ENCODE measurements at regions not wholly inside any gene's neighbourhood (a gene's known extent, or its start where the extent isn't known, plus 50 kb on each side); places are given as distances from the start of the nearest gene placed in this dataset.

- TF ChIP-seq, protein P1, sequence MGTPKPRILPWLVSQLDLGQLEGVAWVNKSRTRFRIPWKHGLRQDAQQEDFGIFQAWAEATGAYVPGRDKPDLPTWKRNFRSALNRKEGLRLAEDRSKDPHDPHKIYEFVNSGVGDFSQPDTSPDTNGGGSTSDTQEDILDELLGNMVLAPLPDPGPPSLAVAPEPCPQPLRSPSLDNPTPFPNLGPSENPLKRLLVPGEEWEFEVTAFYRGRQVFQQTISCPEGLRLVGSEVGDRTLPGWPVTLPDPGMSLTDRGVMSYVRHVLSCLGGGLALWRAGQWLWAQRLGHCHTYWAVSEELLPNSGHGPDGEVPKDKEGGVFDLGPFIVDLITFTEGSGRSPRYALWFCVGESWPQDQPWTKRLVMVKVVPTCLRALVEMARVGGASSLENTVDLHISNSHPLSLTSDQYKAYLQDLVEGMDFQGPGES (IDR thresholded peaks at IDR 0.05; ENCODE audit: low read depth, low read length) = no peak
- TF ChIP-seq GABPA (IDR thresholded peaks at IDR 0.05; ENCODE audit: low read depth) (no peak), TEAD4 (IDR thresholded peaks at IDR 0.05; ENCODE audit: borderline replicate concordance, insufficient read depth) (no peak), NFIC (IDR thresholded peaks at IDR 0.05; ENCODE audit: borderline replicate concordance) (no peak), USF1 (IDR thresholded peaks at IDR 0.05; ENCODE audit: borderline replicate concordance, low read depth) (no peak), TAF1 (IDR thresholded peaks at IDR 0.05; ENCODE audit: borderline replicate concordance, low read depth, low read length) (no peak), NRF1 (IDR thresholded peaks at IDR 0.05; ENCODE audit: low read depth, low read length) (no peak), MXI1 (IDR thresholded peaks at IDR 0.05; ENCODE audit: low read depth, low read length) (no peak), RXRA (IDR thresholded peaks at IDR 0.05; ENCODE audit: borderline replicate concordance, low read depth) (no peak)
Observed at GRCh38 chr2:217467331-217467730, 535.5 kb downstream of the TNS1 start (continued).

GRCh38 chr2:217466805-217467204 lies 536.0 kb downstream of the TNS1 start:
- Histone ChIP-seq H3K9me2 (no peaks in the 10 kb centered on the region), H3F3A (replicated peaks; ENCODE audit: insufficient read depth) (no peaks in the 10 kb centered on the region), H3K9me3 (no peaks in the 10 kb centered on the region), H3K4me2 (no peak overlapping the region), H4K20me1 (ENCODE audit: insufficient read depth) (no peaks in the 10 kb centered on the region), H3K4me3 (ENCODE audit: low read depth in 2 of 2, low read length in 1 of 2) (no peak overlapping the region), H3K27me3 (ENCODE audit: insufficient read depth) (no peaks in the 10 kb centered on the region), H3K36me3 (replicated peaks in 1 of 2; ENCODE audit: control insufficient read depth in 1 of 2, insufficient read depth in 2 of 2, low read length in 1 of 2) (no peaks in the 10 kb centered on the region), H2AFZ (ENCODE audit: low read depth) (no peak overlapping the region), H3K9ac (no peak overlapping the region), H3K27ac (ENCODE audit: low read depth in 2 of 2, low read length in 1 of 2) (no peak overlapping the region), H3K79me2 (ENCODE audit: insufficient read depth) (no peaks in the 10 kb centered on the region), H3K4me1 (ENCODE audit: control insufficient read depth in 1 of 2, insufficient read depth in 2 of 2, low read depth in 1 of 2, low read length in 1 of 2) (peaks cover 0 to 8% of the 10 kb centered on the region in 2 experiments; a peak in 1 of 4 replicates)
- ChIA-PET CTCF (interaction anchor here (1.4 kb wide), 1 partner anchor 9 kb away, joined by 4 read pairs; no protein-coding TSS in a partner anchor), POLR2A (no interaction called here)
- DNase-seq = no peak
- 86% methylated on average over 5 of the region's 5 CpGs for WGBS (ENCODE audit: low lambda C conversion rate)
- TF ChIP-seq JUND (IDR thresholded peaks at IDR 0.05) (no peak), SMC3 (IDR thresholded peaks at IDR 0.05; ENCODE audit: low read depth, low read length) (no peak), TCF12 (IDR thresholded peaks at IDR 0.05) (no peak), ELF1 (IDR thresholded peaks at IDR 0.05) (no peak), MAX (IDR thresholded peaks at IDR 0.05; ENCODE audit: low read depth) (no peak), USF1 (IDR thresholded peaks at IDR 0.05; ENCODE audit: borderline replicate concordance, low read depth) (no peak), RAD21 (IDR thresholded peaks at IDR 0.05; ENCODE audit: low read length) (no peak), USF2 (IDR thresholded peaks at IDR 0.05; ENCODE audit: borderline replicate concordance, low read depth, low read length) (no peak), GATA2 (CRISPR knock-in tag; IDR thresholded peaks at IDR 0.05) (no peak), CHD2 (IDR thresholded peaks at IDR 0.05; ENCODE audit: low read length, partially characterized antibody) (no peak), MXI1 (IDR thresholded peaks at IDR 0.05; ENCODE audit: low read depth, low read length) (no peak)
- TF ChIP-seq, protein P2, sequence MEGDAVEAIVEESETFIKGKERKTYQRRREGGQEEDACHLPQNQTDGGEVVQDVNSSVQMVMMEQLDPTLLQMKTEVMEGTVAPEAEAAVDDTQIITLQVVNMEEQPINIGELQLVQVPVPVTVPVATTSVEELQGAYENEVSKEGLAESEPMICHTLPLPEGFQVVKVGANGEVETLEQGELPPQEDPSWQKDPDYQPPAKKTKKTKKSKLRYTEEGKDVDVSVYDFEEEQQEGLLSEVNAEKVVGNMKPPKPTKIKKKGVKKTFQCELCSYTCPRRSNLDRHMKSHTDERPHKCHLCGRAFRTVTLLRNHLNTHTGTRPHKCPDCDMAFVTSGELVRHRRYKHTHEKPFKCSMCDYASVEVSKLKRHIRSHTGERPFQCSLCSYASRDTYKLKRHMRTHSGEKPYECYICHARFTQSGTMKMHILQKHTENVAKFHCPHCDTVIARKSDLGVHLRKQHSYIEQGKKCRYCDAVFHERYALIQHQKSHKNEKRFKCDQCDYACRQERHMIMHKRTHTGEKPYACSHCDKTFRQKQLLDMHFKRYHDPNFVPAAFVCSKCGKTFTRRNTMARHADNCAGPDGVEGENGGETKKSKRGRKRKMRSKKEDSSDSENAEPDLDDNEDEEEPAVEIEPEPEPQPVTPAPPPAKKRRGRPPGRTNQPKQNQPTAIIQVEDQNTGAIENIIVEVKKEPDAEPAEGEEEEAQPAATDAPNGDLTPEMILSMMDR (IDR thresholded peaks at IDR 0.05) = no peak
